EH (cell line): ENCODE measurements at regions not wholly inside any gene's neighbourhood (a gene's known extent, or its start where the extent isn't known, plus 50 kb on each side); places are given as distances from the start of the nearest gene placed in this dataset.

ENCODE experiments used
- DNase-seq: peaks from one replicate; pipeline ENCODE4 v3.0.0-alpha.2; 2015; ENCODE audit warnings: low read depth

GRCh38 chr20:61125076-61125475 lies 127.0 kb upstream of the CDH4 start:
- DNase-seq: no peak

DNA sequence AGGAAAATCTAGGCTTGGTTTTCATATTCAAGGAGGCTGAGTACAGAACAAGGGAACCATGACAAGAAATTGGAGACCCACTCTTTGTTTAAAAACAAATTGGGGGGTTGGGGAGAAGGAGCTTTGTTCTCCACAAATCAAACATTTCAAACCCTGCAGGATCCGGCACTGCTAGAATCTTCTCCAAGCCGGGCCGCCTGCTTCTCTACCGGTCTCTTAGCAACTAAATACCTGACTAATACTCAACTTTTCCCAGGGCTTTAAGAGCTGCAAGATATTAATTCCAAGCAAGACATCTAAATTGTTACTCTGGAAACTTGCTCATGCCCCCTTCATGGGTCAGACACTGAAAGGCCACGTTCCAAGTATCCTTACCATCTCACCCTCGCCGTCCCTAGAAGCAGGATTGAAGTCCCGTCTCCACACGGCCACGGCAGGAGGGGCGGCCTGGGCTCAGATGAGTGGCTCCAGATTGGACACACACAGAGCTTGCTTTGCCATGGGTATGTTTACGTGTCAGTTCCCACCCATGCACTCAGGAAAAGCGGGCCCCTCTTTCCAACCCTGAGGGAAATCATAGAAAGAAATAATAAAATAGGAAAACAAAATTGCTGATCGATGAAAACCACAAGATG lies 126.4 kb upstream of the CDH4 start:
- no peak for DNase-seq

DNA sequence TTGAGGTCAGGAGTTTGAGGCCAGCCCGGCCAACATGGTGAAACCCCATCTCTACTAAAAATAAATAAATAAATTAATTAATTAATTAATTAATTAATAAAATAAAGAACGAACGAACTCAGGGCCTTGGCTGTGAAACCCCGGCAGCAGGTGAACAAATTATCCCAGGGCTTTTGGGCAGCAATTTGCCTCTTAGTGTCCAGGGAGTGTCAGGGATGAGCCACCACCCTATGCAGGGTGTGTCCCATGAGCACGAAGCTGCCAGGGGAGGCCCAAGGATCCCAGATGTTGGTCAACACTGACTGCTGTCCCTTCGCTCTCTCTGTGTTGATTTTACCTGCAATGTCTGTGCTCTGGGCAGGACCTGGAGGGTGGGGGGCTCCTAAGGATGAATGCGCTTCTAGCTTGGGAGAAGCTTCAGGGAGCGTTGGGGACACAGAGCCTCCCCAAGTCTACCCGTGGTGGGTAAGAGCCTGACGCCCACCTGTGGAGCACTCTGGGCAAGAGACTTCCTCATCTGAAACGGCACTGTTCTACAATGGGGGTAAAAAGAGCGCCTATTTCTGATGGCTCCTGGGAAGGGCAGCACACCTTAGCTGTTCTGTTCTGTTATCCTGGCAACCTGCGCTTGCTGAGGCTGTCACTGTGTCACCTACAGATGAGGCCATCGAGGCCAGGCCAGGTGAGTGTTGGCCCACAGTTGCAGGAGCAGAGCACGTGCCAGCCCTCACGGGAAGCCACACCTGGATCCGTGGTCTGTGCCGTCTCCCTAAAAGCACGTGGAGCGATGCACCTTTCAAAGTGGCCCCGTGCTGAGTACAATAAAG lies 125.5 kb upstream of the CDH4 start:
- DNase-seq: no peak

- peak; percentile 75 for DNase-seq
These were observed 124.6 kb upstream of the CDH4 start for GRCh38 chr20:61127311-61128039.

DNA sequence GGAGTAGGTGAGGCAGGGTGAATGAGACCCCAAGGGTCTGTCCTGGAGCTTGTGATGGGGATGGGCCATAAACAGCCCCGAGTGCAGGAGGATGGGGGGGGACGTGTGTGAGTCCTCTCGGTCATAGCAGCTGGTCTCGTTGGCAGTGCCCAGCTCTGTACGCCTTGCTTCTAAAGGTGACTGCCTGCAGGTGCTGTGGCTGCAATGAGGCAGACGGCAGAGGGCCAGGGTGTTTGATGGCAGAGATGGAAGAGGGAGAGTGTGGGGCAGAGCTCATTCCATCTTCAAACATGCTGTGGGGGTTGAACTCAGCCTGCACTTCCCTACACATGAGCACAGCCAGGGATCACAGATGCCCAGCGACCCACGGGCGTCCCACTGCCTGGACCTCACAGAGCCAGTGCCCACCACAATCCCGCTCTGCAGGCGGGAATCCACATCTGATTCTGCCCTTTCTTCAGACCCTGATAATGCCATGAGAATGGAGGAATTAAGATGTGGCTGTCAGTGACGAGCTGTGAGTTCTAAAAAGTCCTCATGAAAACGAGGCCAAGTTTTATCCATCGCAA lies 123.3 kb upstream of the CDH4 start:
- DNase-seq: no peak

GRCh38 chr20:61129311-61129710 lies 122.8 kb upstream of the CDH4 start:
- DNase-seq: no peak

DNA sequence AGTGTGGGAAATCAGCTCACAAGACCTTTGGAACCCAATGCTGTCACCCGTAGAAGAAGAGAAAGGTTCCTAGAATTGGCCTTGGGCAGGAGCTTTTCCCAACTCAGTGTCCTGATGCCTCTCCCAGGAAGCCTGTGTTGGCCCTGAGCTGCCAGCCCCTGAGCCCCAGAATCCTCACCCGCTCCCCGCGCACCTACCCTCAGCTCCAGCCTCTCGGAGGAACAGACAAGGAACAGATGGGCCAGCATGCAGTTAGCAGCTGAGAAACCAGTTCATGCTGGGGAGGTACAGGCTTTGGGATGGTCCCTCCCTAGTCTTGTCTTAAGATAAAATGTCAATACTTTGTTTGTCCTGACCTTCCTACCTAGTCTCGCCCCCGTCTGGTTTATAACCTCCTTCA lies 121.9 kb upstream of the CDH4 start:
- DNase-seq: no peak

GRCh38 chr20:61131944-61132343 lies 120.1 kb upstream of the CDH4 start:
- DNase-seq: no peak

GRCh38 chr20:61133611-61134010 lies 118.5 kb upstream of the CDH4 start:
- DNase-seq: no peak

DNA sequence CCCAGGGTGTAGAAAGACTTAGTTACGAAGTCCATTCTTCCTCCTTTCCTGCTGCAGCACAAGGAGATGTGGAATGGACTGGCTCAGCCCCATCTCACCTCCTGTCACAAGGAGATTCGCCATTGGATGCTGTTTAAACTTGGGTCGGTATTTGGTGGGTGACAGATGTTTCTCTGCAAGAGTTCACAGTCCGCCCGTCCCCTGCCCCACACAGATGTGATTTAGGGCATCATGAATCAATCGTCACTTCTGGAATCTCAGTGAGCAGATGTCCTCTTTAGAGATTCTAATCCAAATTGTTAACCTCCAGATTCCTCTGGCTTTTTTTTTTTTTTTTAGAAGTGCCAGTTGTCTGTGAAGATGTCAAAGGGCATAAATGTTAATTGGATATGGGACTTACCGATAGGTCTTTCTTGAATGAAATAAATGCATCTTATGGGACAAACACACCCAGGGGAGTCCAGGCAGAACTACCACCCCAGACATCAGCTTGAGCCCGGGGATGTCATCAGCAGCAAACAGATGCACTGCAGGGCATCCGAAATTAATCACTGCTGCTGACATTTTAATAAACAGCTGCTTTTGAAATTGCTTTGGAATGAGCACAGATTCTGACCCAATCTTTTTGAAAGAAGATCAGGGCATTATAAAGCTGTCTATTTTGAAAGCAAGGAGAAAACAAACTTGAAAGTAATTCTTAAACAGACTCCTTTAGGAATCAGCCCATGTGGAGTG lies 117.6 kb upstream of the CDH4 start:
- DNase-seq: no peak

GRCh38 chr20:61135266-61135665 lies 116.8 kb upstream of the CDH4 start:
- DNase-seq: no peak

DNA sequence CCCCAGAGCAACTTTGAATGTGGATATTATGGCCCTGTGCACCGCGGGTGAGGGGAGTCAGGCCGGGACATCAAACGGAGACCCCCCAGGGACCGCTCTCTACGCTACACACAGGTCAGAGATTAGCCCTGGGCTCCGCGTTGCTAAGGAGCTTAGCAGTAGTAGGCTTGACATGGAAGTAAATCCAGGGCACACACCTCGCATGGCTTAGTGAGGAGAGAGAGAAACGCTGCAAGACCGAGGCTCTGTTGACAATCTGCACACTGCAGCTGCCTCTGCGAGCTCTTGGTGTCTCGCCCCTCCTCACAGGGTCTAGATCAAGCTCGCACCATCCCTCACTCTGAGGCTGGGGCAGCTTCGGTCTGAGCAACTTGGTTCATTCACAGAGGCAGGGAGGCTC lies 116.1 kb upstream of the CDH4 start:
- DNase-seq: no peak

- DNase-seq: no peak
These were observed 113.5 kb upstream of the CDH4 start for GRCh38 chr20:61138566-61138965.

DNA sequence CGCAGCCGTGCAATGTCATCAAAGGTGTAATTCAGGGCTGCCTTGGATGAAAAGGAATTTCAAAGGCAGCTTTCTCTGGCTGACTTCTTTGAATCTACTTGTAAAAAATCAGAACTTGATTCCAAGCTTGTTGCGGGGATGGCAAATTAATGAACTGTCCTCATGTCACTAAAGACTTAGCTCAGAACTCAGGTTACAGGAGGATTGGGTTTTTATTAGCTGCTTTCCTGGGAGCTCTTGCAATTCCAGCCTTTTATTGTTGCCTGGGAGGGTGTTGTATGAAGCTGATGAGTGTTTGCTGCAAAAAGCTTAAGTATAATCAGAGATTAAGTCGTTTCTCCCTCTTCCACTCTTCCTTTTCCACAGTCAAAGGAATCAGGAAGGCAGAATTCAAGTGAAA lies 113.0 kb upstream of the CDH4 start:
- DNase-seq: no peak

DNA sequence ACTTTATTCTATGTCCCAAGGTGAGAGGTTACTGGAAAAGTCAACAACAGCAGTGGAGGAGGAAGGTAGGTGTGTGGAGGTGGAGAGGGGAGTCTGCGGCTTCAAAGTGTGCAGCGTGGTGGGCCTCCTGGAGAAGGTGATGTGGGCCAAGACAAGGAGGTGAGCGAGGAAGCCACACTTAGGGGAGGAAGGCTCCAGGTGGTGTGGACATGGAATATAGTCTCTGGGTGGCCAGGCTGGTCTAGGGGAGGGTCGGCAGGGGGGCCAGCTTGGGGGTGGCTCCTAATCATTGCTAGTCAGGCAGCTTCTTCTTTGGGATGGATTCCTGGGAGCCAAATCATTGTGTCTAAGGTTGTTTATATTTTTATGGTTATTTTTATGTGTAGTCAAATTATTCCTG lies 111.5 kb upstream of the CDH4 start:
- DNase-seq: no peak

- no peak for DNase-seq
These were observed 106.0 kb upstream of the CDH4 start for GRCh38 chr20:61146023-61146422.

GRCh38 chr20:61149636-61150035 lies 102.4 kb upstream of the CDH4 start:
- no peak for DNase-seq

DNA sequence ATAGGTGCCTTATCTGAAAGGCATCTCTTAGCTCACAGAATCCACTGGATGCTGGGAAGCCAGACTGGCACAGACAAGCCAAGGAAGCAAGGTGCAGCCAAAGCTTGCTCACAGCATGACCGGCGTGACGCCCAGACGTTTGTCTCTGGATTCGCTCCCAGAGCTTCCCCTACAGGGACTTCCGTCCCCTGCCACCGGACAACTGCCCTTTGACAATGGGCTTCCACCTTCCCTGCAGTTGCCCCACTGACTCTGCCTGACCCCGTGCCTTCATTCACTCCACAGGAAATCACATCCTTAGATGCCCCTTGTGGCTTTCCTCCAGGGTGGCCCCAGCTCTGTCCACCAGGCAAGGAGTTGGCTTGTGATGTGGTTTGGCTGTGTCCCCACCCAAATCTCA lies 94.8 kb upstream of the CDH4 start:
- DNase-seq: no peak

DNA sequence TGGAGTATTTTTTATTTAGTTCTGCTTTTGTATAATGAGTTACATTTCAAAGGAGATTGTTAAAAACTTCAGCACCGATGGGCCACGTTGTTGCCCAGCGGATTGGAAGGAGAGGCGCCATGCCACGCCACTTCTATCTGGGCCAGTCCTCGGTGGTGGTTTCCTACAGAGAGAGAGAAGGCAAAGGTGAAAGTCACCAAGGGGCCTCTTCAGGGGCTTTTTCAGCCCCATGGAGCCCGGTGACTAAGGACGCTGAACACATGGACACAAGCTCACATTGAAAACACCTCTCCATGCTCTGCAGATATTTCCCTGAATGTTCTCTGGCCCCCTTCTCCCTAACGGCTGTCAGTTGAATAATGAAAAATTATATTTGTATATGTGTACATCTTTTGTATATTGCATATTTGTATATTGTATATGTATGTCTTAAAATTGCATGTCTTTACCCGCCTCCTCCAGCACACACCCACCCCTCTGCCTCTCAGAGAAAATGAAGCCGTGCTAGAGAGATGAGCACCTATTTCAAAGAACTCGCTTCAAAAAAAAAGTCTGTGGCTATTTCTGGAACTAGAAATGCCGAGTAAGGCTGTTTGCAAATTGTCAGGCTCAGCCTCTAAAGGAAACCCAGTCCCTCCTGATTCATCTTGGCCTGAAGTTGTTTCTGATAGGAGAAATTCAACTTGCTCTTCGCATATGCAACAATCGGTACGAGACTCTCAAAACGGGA lies 91.9 kb upstream of the CDH4 start:
- no peak for DNase-seq

GRCh38 chr20:61161726-61162390 lies 90.2 kb upstream of the CDH4 start:
- DNase-seq: peak; percentile 1

- no peak for DNase-seq
These were observed 89.6 kb upstream of the CDH4 start for GRCh38 chr20:61162451-61162850.
